ENCODE measurements at regions not wholly inside any gene's neighbourhood (a gene's known extent, or its start where the extent isn't known, plus 50 kb on each side); places are given as distances from the start of the nearest gene placed in this dataset.

GRCh38 chr6:23368557-23368956, 757.5 kb upstream of the NRSN1 start:
- TF ChIP-seq CTCF (IDR thresholded peaks at IDR 0.05; ENCODE audit: extremely low read depth, low read depth, low read length), result no peak
- no peaks in the 10 kb centered on the region for H4K20me1 ChIP-seq (ENCODE audit: insufficient read depth, low read length)
- no peak overlapping the region for H3K4me2 ChIP-seq (ENCODE audit: insufficient read depth, low read length)

GRCh38 chr6:23370051-23370450, 756.0 kb upstream of the NRSN1 start:
- H3K79me2 ChIP-seq (ENCODE audit: insufficient read depth, low read length), result no peaks in the 10 kb centered on the region
- peak; percentile 10 for DNase-seq (ENCODE audit: insufficient read length, low spot score, missing footprints)
- H3K9me3 ChIP-seq (ENCODE audit: low read depth, low read length), result no peaks in the 10 kb centered on the region
- H3K27me3 ChIP-seq (ENCODE audit: insufficient read depth, low read length), result no peaks in the 10 kb centered on the region
- no peaks in the 10 kb centered on the region for H3K4me1 ChIP-seq (ENCODE audit: insufficient read depth, low read length)
- no peak overlapping the region for H2AFZ ChIP-seq (ENCODE audit: low read length)
- no peak overlapping the region for H3K27ac ChIP-seq (ENCODE audit: low read depth, low read length)
- no peaks in the 10 kb centered on the region for H3K36me3 ChIP-seq (ENCODE audit: insufficient read depth, low read length)
- H3K4me3 ChIP-seq (ENCODE audit: insufficient read depth, low read length), result no peak overlapping the region
- H4K20me1 ChIP-seq (ENCODE audit: insufficient read depth, low read length), result no peaks in the 10 kb centered on the region
- no peak for TF ChIP-seq CTCF (IDR thresholded peaks at IDR 0.05; ENCODE audit: extremely low read depth, low read depth, low read length)
- H3K4me2 ChIP-seq (ENCODE audit: insufficient read depth, low read length), result no peak overlapping the region

More at GRCh38 chr6:23368557-23368956, 757.5 kb upstream of the NRSN1 start:
- Histone ChIP-seq H3K4me3 (ENCODE audit: insufficient read depth, low read length) (no peak overlapping the region), H3K79me2 (ENCODE audit: insufficient read depth, low read length) (no peaks in the 10 kb centered on the region), H3K27ac (ENCODE audit: low read depth, low read length) (no peak overlapping the region), H3K4me1 (ENCODE audit: insufficient read depth, low read length) (no peaks in the 10 kb centered on the region), H3K27me3 (ENCODE audit: insufficient read depth, low read length) (no peaks in the 10 kb centered on the region), H3K36me3 (ENCODE audit: insufficient read depth, low read length) (no peaks in the 10 kb centered on the region), H2AFZ (ENCODE audit: low read length) (no peak overlapping the region), H3K9me3 (ENCODE audit: low read depth, low read length) (no peaks in the 10 kb centered on the region)
- no peak for DNase-seq (ENCODE audit: insufficient read length, low spot score, missing footprints)

GRCh38 chr6:23371132-23371915, 754.7 kb upstream of the NRSN1 start:
- H4K20me1 ChIP-seq (ENCODE audit: insufficient read depth, low read length), result no peaks in the 10 kb centered on the region
- no peaks in the 10 kb centered on the region for H3K79me2 ChIP-seq (ENCODE audit: insufficient read depth, low read length)
- H3K9me3 ChIP-seq (ENCODE audit: low read depth, low read length), result no peaks in the 10 kb centered on the region
- H3K4me1 ChIP-seq (ENCODE audit: insufficient read depth, low read length), result no peaks in the 10 kb centered on the region
- no peak for DNase-seq (ENCODE audit: insufficient read length, low spot score, missing footprints)
- no peaks in the 10 kb centered on the region for H3K27me3 ChIP-seq (ENCODE audit: insufficient read depth, low read length)
- H3K4me2 ChIP-seq (ENCODE audit: insufficient read depth, low read length), result no peak overlapping the region
- H2AFZ ChIP-seq (ENCODE audit: low read length), result no peak overlapping the region
- no peaks in the 10 kb centered on the region for H3K36me3 ChIP-seq (ENCODE audit: insufficient read depth, low read length)
- TF ChIP-seq CTCF (IDR thresholded peaks at IDR 0.05; ENCODE audit: extremely low read depth, low read depth, low read length), result no peak
- H3K27ac ChIP-seq (ENCODE audit: low read depth, low read length), result no peak overlapping the region
- no peak overlapping the region for H3K4me3 ChIP-seq (ENCODE audit: insufficient read depth, low read length)

GRCh38 chr6:23377830-23378229, 748.2 kb upstream of the NRSN1 start:
- H3K79me2 ChIP-seq (ENCODE audit: insufficient read depth, low read length), result no peaks in the 10 kb centered on the region
- H3K27ac ChIP-seq (ENCODE audit: low read depth, low read length), result no peak overlapping the region
- no peaks in the 10 kb centered on the region for H3K4me1 ChIP-seq (ENCODE audit: insufficient read depth, low read length)
- H3K4me3 ChIP-seq (ENCODE audit: insufficient read depth, low read length), result no peak overlapping the region
- DNase-seq (ENCODE audit: insufficient read length, low spot score, missing footprints), result no peak
- H4K20me1 ChIP-seq (ENCODE audit: insufficient read depth, low read length), result no peaks in the 10 kb centered on the region
- TF ChIP-seq CTCF (IDR thresholded peaks at IDR 0.05; ENCODE audit: extremely low read depth, low read depth, low read length), result no peak
- no peaks in the 10 kb centered on the region for H3K9me3 ChIP-seq (ENCODE audit: low read depth, low read length)
- no peak overlapping the region for H3K4me2 ChIP-seq (ENCODE audit: insufficient read depth, low read length)
- H3K27me3 ChIP-seq (ENCODE audit: insufficient read depth, low read length), result no peaks in the 10 kb centered on the region
- H3K36me3 ChIP-seq (ENCODE audit: insufficient read depth, low read length), result no peaks in the 10 kb centered on the region
- no peak overlapping the region for H2AFZ ChIP-seq (ENCODE audit: low read length)

Data from osteoblast (primary cell).